ENCODE measurements at regions not wholly inside any gene's neighbourhood (a gene's known extent, or its start where the extent isn't known, plus 50 kb on each side); places are given as distances from the start of the nearest gene placed in this dataset.

DNA sequence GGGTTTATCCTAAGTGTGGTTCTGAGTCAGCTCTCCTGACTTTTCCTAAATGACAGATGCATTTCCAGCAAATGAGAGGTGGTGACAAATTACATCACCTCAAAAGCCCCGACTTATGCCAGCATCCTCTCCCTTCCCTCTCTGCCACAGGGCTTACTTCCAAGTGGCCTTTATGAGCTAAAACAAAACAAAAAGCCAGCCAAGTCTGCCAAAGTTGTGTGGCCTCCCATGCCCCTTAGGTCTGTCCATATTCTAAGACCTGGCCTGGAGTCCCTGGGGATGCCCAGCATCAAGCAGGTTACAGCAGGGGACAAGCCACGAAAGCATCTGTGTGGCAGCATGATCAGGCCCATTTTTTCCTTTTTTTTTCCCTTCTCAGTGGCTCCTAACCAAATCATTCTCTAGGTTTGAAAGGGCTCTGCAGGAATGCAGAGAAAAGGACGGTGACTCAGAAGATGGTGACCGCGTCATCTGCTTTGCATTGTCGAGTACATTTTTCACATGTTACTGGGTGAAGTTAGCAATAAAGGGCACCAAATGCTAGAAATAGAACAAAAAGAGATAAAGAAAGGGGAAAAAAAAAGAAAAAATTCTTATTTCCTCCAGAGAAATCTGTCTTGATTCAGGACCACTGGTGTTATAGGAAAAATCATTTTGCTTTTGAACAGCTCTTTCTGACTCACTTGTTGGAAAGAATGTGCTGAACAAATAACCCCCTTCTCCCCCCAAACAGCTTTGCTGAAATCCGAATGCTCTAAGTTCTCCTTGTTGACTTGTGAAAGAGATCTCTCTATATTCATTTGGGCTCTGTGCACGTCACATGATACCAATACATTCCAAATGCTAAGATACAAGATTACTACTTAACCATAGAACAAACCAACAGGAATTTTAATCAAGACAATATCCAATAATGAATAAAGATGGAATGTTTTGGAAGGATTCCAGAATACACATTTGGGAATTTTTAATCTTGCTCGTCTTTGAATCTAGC is 178.7 kb downstream of the EN1 start:
- peak; percentile 96 for FAIRE-seq
- DNase-seq (ENCODE audit: low read depth): peak; percentile 99
- peak overlapping the region; percentile 74 for H3K4me2 ChIP-seq (ENCODE audit: low read length)
- H3K4me3 Mint-ChIP-seq (ENCODE audit: unreplicated experiment): no peak overlapping the region
- H3K27me3 ChIP-seq (ENCODE audit: insufficient read depth, low read length): no peaks in the 10 kb centered on the region
- H3K9me3 ChIP-seq (ENCODE audit: insufficient read depth, low read depth, low read length): no peaks in the 10 kb centered on the region
- peaks cover 2% of the 10 kb centered on the region for H3K27me3 Mint-ChIP-seq (ENCODE audit: low read depth, unreplicated experiment)
- TF ChIP-seq, protein P1, sequence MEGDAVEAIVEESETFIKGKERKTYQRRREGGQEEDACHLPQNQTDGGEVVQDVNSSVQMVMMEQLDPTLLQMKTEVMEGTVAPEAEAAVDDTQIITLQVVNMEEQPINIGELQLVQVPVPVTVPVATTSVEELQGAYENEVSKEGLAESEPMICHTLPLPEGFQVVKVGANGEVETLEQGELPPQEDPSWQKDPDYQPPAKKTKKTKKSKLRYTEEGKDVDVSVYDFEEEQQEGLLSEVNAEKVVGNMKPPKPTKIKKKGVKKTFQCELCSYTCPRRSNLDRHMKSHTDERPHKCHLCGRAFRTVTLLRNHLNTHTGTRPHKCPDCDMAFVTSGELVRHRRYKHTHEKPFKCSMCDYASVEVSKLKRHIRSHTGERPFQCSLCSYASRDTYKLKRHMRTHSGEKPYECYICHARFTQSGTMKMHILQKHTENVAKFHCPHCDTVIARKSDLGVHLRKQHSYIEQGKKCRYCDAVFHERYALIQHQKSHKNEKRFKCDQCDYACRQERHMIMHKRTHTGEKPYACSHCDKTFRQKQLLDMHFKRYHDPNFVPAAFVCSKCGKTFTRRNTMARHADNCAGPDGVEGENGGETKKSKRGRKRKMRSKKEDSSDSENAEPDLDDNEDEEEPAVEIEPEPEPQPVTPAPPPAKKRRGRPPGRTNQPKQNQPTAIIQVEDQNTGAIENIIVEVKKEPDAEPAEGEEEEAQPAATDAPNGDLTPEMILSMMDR (IDR thresholded peaks at IDR 0.05; ENCODE audit: insufficient read depth, low read depth, low read length): no peak
- no peak for TF ChIP-seq EZH2 (IDR thresholded peaks at IDR 0.05; ENCODE audit: insufficient read depth, low read length)
- H3K4me3 ChIP-seq (ENCODE audit: insufficient read depth, low read depth, low read length): no peak overlapping the region
- no peaks in the 10 kb centered on the region for H3K36me3 ChIP-seq (ENCODE audit: insufficient read depth, low read length)
- peak overlapping the region; percentile 57 for H2AFZ ChIP-seq (ENCODE audit: low read depth, low read length)
- H3K27ac Mint-ChIP-seq (ENCODE audit: unreplicated experiment): peak overlapping the region; percentile 80
- H3K4me1 ChIP-seq (ENCODE audit: insufficient read depth, low read length): peaks cover 42% of the 10 kb centered on the region
- H3K36me3 Mint-ChIP-seq (ENCODE audit: low read depth, unreplicated experiment): no peaks in the 10 kb centered on the region
- peak overlapping the region; percentile 79 for H3K9ac ChIP-seq (ENCODE audit: low read length)
- H3K27ac ChIP-seq (ENCODE audit: low read depth, low read length): peak overlapping the region; percentile 99
- peaks cover 38% of the 10 kb centered on the region for H3K4me1 Mint-ChIP-seq (ENCODE audit: low read depth, unreplicated experiment)
- H3K79me2 ChIP-seq (ENCODE audit: insufficient read depth, low read length): no peaks in the 10 kb centered on the region
- H4K20me1 ChIP-seq (ENCODE audit: insufficient read depth, low read length): no peaks in the 10 kb centered on the region
- no peaks in the 10 kb centered on the region for H3K9me3 Mint-ChIP-seq (ENCODE audit: unreplicated experiment)

DNA sequence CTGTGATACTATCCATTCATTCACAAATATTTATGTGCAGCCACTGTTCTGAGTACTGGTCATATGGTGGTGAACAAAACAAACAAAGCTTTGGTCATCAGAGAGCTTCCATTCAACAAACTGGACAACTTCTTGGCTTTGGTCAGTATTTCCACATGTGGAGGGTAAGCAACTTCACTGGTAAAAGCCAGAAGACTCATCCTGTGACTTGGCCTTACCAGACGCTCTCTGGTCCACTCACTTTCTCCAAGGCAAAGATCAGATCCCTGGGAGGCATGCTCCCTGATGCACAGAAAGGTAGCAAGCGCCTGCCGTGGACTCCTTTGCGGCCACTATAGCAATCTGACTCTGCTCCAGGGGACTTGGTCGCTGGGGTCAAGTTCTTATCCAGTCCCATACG is 179.5 kb downstream of the EN1 start:
- peak overlapping the region; percentile 57 for H2AFZ ChIP-seq (ENCODE audit: low read depth, low read length)

More for the DNA sequence above, 179.5 kb downstream of the EN1 start:
- Histone ChIP-seq H3K79me2 (ENCODE audit: insufficient read depth, low read length) (no peaks in the 10 kb centered on the region), H3K9me3 (ENCODE audit: insufficient read depth, low read depth, low read length) (no peaks in the 10 kb centered on the region), H3K27me3 (ENCODE audit: insufficient read depth, low read length) (no peaks in the 10 kb centered on the region), H3K27ac (ENCODE audit: low read depth, low read length) (peak overlapping the region; percentile 99), H3K9ac (ENCODE audit: low read length) (peak overlapping the region; percentile 79), H4K20me1 (ENCODE audit: insufficient read depth, low read length) (no peaks in the 10 kb centered on the region), H3K4me2 (ENCODE audit: low read length) (peak overlapping the region; percentile 74), H3K4me1 (ENCODE audit: insufficient read depth, low read length) (peaks cover 42% of the 10 kb centered on the region), H3K36me3 (ENCODE audit: insufficient read depth, low read length) (no peaks in the 10 kb centered on the region), H3K4me3 (ENCODE audit: insufficient read depth, low read depth, low read length) (no peak overlapping the region)
- H3K4me3 Mint-ChIP-seq (ENCODE audit: unreplicated experiment): no peak overlapping the region
- TF ChIP-seq, protein P1 (IDR thresholded peaks at IDR 0.05; ENCODE audit: insufficient read depth, low read depth, low read length): no peak
- TF ChIP-seq EZH2 (IDR thresholded peaks at IDR 0.05; ENCODE audit: insufficient read depth, low read length): no peak
- FAIRE-seq (no peak), DNase-seq (ENCODE audit: low read depth) (peak; percentile 96)
- H3K36me3 Mint-ChIP-seq (ENCODE audit: low read depth, unreplicated experiment): no peaks in the 10 kb centered on the region
- H3K27me3 Mint-ChIP-seq (ENCODE audit: low read depth, unreplicated experiment): peaks cover 2% of the 10 kb centered on the region
- H3K27ac Mint-ChIP-seq (ENCODE audit: unreplicated experiment): peak overlapping the region; percentile 80
- H3K4me1 Mint-ChIP-seq (ENCODE audit: low read depth, unreplicated experiment): peaks cover 38% of the 10 kb centered on the region
- H3K9me3 Mint-ChIP-seq (ENCODE audit: unreplicated experiment): no peaks in the 10 kb centered on the region
